ENCODE measurements at regions not wholly inside any gene's neighbourhood (a gene's known extent, or its start where the extent isn't known, plus 50 kb on each side); places are given as distances from the start of the nearest gene placed in this dataset.

DNA sequence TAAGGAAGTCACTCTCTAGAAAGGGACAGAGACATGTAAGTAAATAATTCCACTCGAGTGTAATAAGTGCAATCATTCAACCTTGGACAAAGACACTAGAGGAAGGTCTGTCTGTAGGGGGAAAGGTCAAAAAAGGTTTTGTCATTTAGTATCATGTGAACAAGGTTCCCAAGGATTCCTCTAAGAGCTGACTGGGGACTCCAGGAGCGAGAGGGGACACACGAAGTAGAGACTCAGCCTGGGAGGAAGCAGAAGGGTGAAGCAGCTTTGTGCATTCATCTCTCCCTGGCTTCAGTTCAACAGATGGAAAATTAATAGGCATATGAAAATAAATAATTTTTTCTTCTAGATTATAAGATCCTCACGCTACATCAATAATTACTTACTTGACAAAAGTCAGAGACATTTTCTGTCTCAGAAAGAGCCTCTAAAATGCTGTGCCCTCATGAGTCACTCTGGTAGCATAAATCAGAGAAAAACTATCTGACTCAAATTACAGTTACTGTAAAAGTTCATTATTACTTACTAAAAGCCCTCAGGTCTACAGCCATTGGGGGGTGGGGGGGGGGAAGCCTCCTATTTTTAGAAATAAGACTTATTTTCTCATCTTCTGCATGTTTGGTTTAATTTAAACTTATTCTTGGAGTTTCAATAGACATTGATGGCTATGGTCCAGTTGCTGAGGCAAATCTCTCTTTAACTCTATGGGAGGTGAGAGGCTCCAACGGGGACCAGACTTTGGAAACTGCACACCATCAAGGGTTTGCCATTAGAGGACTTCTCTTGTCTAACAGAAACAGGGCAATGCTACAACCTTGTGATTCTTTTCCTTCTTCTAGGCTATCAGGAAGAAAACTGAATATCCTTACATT lies 275.1 kb upstream of the KLF14 start:
- TF ChIP-seq CTCF (conservative IDR thresholded peaks at IDR 0.05; ENCODE audit: low read depth, low read length), result no peak
- TF ChIP-seq EZH2 (IDR thresholded peaks at IDR 0.05; ENCODE audit: borderline replicate concordance, low read depth, low read length, poor library complexity, severe bottlenecking), result no peak

Data from A673 (cell line).